GM12864 (cell line): ENCODE measurements at regions not wholly inside any gene's neighbourhood (a gene's known extent, or its start where the extent isn't known, plus 50 kb on each side); places are given as distances from the start of the nearest gene placed in this dataset.

Experiments
- DNase-seq: peaks from one replicate; pipeline ENCODE4 v3.0.0-alpha.2; 2011; ENCODE audit warnings: low read depth
- H3K4me3 ChIP-seq: 2 replicates; pipeline ENCODE4 v1.5.1; 2011; ENCODE audit warnings: mild to moderate bottlenecking, low read depth, low read length, control low read depth
- TF ChIP-seq, protein P1 (sequence below): IDR thresholded peaks from 2 replicates; pipeline ENCODE4 v1.5.1; 2011; ENCODE audit warnings: low read depth, mild to moderate bottlenecking, moderate library complexity, low read length, control low read depth, inconsistent platforms; ENCODE audit errors: missing control alignments

DNA sequence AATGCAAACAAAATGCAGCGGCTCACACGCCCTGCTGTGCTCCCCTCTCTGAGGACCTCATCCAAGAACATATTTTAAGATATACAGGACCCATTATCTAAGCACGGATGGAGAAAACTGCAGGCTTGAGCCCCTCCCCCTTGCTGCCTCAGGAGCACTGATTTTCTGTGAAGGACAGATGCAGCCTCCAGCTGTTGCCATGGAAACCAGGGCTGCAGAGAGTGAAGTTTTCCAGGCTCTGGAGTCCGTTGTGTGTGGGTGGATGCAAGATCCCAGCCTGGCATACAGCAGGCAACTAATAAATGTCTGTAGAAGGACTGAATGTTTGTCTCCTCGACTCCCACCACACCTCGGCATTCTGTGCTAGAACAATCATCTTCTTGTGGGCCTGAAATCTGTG, 105.6 kb upstream of the PEG3 start:
- no peak for DNase-seq
- TF ChIP-seq, protein P1, sequence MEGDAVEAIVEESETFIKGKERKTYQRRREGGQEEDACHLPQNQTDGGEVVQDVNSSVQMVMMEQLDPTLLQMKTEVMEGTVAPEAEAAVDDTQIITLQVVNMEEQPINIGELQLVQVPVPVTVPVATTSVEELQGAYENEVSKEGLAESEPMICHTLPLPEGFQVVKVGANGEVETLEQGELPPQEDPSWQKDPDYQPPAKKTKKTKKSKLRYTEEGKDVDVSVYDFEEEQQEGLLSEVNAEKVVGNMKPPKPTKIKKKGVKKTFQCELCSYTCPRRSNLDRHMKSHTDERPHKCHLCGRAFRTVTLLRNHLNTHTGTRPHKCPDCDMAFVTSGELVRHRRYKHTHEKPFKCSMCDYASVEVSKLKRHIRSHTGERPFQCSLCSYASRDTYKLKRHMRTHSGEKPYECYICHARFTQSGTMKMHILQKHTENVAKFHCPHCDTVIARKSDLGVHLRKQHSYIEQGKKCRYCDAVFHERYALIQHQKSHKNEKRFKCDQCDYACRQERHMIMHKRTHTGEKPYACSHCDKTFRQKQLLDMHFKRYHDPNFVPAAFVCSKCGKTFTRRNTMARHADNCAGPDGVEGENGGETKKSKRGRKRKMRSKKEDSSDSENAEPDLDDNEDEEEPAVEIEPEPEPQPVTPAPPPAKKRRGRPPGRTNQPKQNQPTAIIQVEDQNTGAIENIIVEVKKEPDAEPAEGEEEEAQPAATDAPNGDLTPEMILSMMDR: no peak
- H3K4me3 ChIP-seq: no peak overlapping the region

DNA sequence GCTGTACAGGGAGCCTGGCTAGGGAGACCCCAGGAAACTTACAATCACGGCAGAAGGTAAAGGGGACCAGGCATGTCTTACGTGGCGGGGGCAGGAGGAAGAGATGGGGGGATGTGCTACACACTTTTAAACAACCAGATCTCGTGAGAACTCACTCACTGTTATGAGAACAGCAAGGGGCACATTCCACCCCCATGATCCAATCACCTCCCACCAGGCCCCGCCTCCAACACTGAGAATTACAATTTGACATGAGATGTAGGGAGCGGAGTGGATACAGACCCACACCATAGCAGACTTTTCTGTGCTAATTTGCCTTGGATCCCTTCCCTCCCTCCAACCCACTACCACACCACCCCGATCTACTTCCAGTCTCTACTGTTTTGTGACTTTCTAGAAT, 106.7 kb upstream of the PEG3 start:
- no peak overlapping the region for H3K4me3 ChIP-seq
- TF ChIP-seq, protein P1: no peak
- no peak for DNase-seq

DNA sequence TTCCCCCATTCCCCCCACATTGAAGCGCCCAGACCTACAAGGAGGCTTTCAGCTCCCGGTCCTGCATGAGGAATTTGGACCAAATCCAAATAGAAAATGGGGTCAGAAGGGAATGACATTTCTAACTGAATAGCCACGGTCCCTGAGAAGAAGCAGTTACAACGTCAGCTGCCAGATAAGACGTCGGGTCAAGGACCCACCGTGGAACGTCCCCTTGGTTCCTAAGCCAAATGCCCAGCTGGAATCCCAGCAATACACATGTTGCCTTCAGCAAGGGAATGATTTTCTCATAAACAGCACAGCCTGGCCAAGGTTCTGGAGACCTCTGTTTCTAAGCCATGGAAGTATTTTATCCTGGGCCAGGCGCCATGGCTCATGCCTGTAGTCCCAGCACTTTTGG, 109.1 kb upstream of the PEG3 start:
- no peak overlapping the region for H3K4me3 ChIP-seq
- no peak for DNase-seq
- TF ChIP-seq, protein P1: no peak

DNA sequence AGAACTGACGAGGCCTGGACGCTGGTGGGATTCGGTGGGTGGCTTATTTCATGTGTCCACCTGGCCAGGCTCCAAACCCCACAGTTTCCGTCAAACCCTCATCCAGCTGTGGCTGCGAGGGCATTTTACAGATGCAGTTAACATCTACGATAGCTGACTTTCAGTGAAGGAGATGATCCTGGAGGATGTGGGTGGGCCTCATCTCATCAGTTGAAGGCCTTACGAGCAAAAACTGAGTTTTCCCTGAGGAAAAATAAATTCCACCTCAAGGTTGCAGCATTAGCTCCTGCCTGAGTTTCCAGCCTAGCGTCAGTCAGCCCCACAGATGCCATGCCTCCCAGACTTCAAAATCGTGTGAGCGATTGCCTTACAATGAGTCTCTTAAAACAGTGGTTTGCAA, 111.1 kb upstream of the PEG3 start:
- no peak for DNase-seq
- TF ChIP-seq, protein P1: no peak
- no peak overlapping the region for H3K4me3 ChIP-seq

DNA sequence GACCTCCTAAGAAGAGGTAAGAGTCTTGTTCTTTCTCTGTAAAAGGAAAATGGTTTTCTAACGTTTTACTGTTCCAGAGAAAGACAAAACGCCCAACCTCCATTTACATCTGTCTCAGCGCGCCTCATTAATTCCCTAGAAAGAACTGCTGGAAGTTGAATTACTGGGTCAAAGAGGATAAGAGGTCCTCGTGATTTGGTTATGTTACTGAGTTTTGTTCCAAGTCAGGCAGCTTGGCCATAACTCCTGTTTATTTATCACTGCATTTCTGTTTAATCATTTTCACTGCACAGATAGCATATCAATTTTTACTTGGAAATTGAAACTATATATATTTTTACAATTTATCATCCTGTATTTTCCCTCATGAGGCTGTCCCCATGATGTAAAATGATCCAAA, 112.9 kb upstream of the PEG3 start:
- DNase-seq: no peak
- TF ChIP-seq, protein P1: no peak
- H3K4me3 ChIP-seq: no peak overlapping the region

DNA sequence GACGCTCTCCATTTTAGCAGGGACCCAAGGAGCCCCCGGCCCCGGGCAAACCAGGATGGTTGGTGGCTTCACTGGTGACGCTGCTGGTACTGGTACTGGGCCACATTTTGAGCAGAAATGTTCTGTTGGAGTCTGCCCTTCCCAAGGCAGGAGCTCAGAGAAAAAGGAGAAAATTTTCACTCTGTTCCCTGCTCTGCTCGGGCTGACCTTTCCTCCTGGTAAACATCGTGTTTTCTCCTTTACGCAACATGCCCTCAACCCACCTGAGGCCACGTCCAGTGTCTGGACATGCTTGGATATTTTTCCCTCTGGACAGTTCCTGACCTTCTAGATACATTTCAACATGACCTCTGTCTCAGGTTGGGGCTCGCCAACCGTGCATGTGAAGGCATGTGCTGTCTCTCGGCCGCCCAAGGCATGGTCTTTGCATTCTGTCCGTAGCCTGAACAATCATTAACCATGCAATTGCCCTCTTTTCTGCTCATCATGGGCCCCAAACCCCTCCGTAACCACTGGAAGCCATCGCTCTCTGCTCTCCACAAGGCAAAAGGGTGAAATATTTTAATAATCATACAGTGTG, 115.2 kb upstream of the PEG3 start:
- DNase-seq: no peak
- TF ChIP-seq, protein P1: no peak
- no peak overlapping the region for H3K4me3 ChIP-seq

DNA sequence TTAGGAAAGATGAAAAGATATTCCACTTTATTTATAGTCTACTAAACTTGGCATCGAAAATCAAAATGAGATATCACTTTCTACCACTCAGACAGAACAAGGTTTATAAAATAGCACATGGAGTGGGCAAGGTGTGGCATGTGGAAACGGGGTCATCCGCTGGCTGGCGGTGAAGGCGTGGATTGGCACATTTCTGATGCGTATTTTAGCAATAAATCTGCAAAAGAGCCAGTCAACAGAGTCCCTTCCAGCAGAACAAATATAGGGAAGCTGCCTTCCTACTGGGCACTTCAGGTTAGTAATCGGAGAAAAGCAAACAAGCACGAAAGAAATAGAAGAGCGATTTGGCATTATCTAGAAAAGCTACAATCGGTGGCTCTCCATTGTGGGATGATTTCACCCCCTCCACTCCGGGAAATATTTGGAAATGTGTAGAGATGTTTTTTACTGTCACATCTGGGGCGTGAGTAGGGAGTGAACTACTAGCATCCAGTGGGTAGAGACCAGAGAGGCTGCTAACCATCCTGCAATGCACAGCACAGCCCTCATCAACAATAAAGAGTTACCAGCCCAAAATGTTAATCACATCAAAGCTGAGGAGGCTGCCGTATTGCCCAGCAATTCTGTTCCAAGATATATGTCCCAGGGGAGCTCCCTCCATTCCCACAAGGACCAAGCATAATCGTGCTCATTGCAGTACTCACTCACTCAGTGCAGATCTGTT, 116.1 kb upstream of the PEG3 start:
- TF ChIP-seq, protein P1: no peak
- H3K4me3 ChIP-seq: no peak overlapping the region
- DNase-seq: no peak
